Middle frontal gyrus (tissue), 1 donor: ENCODE measurements at regions not wholly inside any gene's neighbourhood (a gene's known extent, or its start where the extent isn't known, plus 50 kb on each side); places are given as distances from the start of the nearest gene placed in this dataset.

Experiments used
- DNase-seq: peaks from one replicate; pipeline ENCODE4 v3.0.0-alpha.2; 2015; ENCODE audit warnings: low spot score; ENCODE audit errors: extremely low spot score

GRCh38 chr2:4674007-4674406 lies 970.6 kb downstream of the DCDC2C start:
- no peak for DNase-seq

GRCh38 chr2:4675295-4675694 lies 971.9 kb downstream of the DCDC2C start:
- no peak for DNase-seq

GRCh38 chr2:4678927-4679326 lies 975.6 kb downstream of the DCDC2C start:
- DNase-seq = no peak

GRCh38 chr2:4679391-4679790 lies 976.0 kb downstream of the DCDC2C start:
- no peak for DNase-seq

- DNase-seq = no peak
These were observed 981.5 kb downstream of the DCDC2C start for GRCh38 chr2:4684921-4685320.

- no peak for DNase-seq
These were observed 987.5 kb downstream of the DCDC2C start for GRCh38 chr2:4690913-4691312.

GRCh38 chr2:4693266-4693665 lies 989.9 kb downstream of the DCDC2C start:
- DNase-seq = no peak

- no peak for DNase-seq
These were observed 992.0 kb downstream of the DCDC2C start for GRCh38 chr2:4695281-4695861.

- DNase-seq = no peak
These were observed 977.1 kb upstream of the SOX11 start for GRCh38 chr2:4715065-4715464.

GRCh38 chr2:4718777-4719176 lies 973.4 kb upstream of the SOX11 start:
- no peak for DNase-seq

- no peak for DNase-seq
These were observed 966.6 kb upstream of the SOX11 start for GRCh38 chr2:4725618-4726017.

- no peak for DNase-seq
These were observed 959.6 kb upstream of the SOX11 start for GRCh38 chr2:4732560-4732959.

GRCh38 chr2:4745056-4745991 lies 946.9 kb upstream of the SOX11 start:
- DNase-seq = no peak

GRCh38 chr2:4753721-4754120 lies 938.5 kb upstream of the SOX11 start:
- no peak for DNase-seq

- DNase-seq = no peak
These were observed 929.2 kb upstream of the SOX11 start for GRCh38 chr2:4762951-4763376.

GRCh38 chr2:4765787-4766530 lies 926.2 kb upstream of the SOX11 start:
- no peak for DNase-seq

GRCh38 chr2:4775668-4776067 lies 916.5 kb upstream of the SOX11 start:
- DNase-seq = no peak

GRCh38 chr2:4780679-4781078 lies 911.5 kb upstream of the SOX11 start:
- no peak for DNase-seq

GRCh38 chr2:4782647-4783046 lies 909.5 kb upstream of the SOX11 start:
- no peak for DNase-seq

- no peak for DNase-seq
These were observed 900.7 kb upstream of the SOX11 start for GRCh38 chr2:4791488-4791887.

GRCh38 chr2:4792126-4792525 lies 900.1 kb upstream of the SOX11 start:
- no peak for DNase-seq

GRCh38 chr2:4803396-4803795 lies 888.8 kb upstream of the SOX11 start:
- DNase-seq = no peak
